ENCODE measurements at regions not wholly inside any gene's neighbourhood (a gene's known extent, or its start where the extent isn't known, plus 50 kb on each side); places are given as distances from the start of the nearest gene placed in this dataset.

- TF ChIP-seq CTCF (IDR thresholded peaks at IDR 0.05) (no peak), POLR2A (IDR thresholded peaks at IDR 0.05) (no peak)
Observed at GRCh38 chr5:75952963-75953362, 130.2 kb upstream of the SV2C start.
